NCI-H1694 (cell line): ENCODE measurements at regions not wholly inside any gene's neighbourhood (a gene's known extent, or its start where the extent isn't known, plus 50 kb on each side); places are given as distances from the start of the nearest gene placed in this dataset.
"Not testable (repeated sequence)": the region's sequence is repeated elsewhere in the genome, so short reads cannot be mapped to it uniquely, and the experiment has no call there.

Experiments
- DNase-seq: peaks from one replicate; lab custom pipeline; 2025; lab: John Stamatoyannopoulos, UW

GRCh38 chr3:5994651-5995050 is 807.1 kb downstream of the EDEM1 start:
- no peak for DNase-seq

- no peak for DNase-seq
These were observed 830.9 kb downstream of the EDEM1 start for GRCh38 chr3:6018456-6018855.

- no peak for DNase-seq
These were observed 835.1 kb downstream of the EDEM1 start for GRCh38 chr3:6022621-6023020.

DNA sequence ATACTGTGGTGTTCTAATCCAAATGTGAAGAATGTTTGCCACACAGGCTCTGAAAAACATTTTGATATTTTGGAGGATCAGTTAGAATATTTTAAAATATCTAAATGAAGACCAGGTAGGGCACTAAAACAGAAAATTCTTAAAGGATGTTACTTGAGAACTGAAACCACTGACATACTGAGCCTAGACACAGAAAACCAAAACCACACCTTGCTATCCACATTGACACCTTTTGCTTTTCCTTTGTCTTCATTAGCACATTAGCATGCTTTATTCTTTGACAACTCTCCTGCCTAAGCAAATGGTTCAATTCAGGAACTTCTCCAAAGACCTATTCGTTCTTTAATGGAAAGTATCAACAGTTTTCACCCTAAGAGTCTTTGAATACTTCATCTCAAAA is 835.9 kb upstream of the GRM7 start:
- DNase-seq: no peak

DNA sequence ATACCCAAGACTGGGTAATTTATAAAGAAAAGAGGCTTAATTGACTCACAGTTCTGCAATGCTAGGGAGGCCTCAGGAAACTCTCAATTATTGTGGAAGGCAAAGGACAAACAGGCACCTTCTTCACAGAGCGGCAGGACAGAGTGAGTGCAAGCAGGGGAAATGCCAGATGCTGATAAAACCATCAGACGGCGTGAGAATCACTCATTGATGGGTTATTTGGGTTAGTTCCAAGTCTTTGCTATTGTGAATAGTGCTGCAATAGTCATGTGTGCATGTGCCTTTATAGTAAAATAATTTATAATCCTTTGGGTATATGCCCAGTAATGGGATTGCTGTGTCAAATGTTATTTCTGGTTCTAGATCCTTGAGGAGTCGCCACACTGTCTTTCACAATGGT is 830.3 kb upstream of the GRM7 start:
- peak; percentile 2 for DNase-seq

- DNase-seq: no peak
These were observed 825.3 kb upstream of the GRM7 start for GRCh38 chr3:6035626-6036025.

DNA sequence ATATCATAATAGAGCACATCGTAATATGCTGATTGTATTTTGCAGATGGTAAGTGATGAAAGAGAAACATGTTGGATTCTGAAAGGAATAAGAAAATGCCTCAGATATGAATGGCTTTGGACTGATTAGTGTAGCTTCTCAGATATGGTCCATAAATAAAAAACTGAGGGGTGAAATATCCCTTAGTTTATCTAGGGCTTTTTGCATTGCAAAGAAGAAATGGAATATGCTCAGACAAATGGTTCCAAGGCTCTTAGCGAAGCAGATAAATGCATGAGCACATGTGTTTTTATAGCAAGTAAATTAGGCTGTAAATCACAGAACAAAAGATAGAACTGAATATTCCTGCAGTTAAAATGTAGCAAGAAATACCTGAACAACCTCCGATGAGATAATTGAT is 820.9 kb upstream of the GRM7 start:
- DNase-seq: no peak

GRCh38 chr3:6041894-6042293 is 819.0 kb upstream of the GRM7 start:
- DNase-seq: no peak

- no peak for DNase-seq
These were observed 813.9 kb upstream of the GRM7 start for GRCh38 chr3:6047016-6047415.

DNA sequence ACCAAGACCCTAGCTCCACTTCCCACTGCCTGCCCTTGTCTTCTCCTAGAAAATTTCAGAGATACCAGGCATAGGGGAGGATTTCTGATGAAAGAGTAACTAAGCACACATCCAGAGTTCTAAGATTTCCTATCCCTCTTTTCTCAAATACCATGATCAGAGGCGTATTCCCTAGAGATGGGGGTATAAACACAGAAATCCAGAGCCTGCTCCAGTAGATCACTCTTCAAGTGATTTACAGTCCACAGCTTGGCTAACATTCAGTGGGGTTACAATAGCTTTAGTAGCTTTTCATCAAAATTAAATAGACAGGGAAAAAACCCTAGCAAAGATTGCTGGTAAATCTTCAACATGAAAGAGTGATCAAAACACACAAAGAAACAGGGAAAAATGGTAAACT is 800.7 kb upstream of the GRM7 start:
- no peak for DNase-seq

DNA sequence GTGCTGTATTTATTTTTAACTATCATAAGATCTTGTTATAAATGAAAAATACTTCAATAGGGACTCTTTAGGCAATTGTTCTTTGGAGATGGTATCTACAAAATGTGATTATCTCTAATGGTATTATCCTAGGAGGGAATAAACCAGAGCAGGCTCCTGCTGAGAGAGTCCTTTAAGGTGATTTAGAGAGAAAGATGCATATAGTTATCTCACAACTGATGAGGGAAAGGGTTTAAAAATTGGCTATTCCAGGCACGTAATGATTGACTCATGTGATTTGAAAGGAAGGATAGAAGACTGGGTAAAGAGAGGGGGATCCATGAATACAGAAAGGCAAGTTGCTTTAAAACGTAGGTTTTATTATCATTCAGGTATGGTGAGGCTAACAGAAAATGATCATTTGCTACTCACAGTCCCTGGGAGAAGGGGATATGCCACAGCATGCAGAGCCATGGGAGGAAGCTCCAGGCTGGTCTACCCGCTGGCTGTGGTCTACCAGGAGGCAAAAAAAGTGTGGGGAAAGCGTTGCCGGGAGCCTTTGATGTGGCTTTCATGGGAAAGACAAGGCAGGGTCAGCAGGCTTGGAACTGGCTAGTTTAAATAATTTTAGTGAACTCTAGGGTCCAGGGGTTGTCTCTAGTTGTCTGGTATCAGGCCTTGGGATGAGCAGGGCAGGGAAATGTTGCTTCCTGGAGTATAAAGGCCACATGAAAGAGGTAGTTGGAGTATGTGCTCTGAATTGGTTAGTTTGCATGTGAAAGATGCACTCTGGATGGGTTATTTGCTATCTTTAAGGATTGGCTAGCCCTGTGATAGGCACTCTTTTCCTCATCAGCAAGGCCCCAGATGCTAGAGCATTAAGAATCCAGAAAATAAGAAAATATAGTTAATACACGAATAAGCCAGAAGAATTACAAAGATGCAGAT is 798.4 kb upstream of the GRM7 start:
- no peak for DNase-seq

GRCh38 chr3:6066397-6066796 is 794.5 kb upstream of the GRM7 start:
- DNase-seq: no peak

DNA sequence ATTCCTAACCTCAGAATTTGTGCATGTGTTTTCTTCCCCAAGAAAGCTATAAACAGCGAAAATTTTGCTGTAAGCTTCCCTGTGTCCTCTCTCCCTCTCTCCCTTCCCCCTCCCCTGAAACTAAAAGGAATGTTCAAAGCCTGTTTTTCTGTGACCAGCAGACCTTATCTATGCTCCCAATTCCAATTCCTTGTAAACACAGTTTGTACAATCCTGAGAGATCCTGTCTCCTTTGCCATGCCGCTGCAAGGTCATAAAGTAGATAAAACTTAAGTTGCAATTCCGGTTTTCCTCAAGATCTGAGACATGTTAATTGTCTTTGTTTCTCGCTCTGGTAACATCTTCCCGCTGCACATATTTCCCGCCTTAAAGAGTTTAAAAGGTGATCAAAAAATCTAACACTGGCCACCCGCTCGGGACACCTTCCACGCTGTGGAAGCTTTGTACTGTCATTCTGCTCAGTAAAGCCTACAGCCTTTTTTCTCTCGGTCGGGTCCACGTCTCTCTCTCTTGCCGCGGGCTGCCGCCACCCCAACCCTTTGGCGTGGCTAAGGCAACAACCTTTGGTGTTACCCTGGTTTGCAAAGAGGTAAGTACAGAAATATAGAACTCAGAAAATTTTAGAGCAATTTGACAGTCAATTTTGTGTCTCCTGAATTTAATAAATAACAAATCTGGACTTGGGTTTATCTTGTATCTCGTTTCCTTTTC is 793.9 kb upstream of the GRM7 start:
- DNase-seq: not testable (repeated sequence)

DNA sequence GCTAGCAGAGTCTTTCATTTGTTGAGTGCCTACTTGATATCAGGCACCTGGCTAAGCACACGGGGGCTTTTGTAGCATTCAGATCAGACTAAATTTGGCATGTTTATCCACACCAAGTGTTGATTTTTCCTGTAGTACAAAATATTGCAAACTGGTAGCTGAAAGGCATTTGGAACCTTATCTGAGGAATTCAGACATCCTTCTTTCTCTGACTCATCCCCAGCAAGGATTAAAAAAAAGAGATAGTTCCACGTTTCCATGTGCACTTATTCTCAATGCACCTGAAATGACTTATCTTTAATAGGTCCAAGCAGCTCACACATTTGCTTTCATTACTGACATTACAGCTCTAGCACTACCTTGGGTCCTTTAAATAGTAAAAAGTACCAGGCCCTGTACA is 786.0 kb upstream of the GRM7 start:
- DNase-seq: no peak

DNA sequence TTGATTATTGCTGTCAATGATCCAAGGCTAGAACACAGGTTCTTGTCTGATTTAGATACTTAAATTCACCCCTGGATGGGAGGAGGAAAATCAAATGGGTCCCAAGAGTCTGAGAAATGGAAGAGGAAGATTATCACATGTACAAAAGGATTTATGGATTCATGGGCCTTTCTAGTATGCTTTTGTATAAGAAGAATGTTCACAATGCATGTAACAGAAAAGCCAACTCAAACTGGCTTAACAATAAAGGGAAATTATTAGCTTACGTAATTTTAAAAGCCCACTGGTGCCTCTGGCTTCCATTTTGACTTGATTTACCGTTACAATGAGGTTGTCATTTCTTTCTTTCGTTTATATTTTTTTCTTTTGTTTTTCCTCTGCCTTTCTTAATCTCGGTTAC is 782.5 kb upstream of the GRM7 start:
- no peak for DNase-seq

- DNase-seq: no peak
These were observed 781.9 kb upstream of the GRM7 start for GRCh38 chr3:6079011-6079410.

DNA sequence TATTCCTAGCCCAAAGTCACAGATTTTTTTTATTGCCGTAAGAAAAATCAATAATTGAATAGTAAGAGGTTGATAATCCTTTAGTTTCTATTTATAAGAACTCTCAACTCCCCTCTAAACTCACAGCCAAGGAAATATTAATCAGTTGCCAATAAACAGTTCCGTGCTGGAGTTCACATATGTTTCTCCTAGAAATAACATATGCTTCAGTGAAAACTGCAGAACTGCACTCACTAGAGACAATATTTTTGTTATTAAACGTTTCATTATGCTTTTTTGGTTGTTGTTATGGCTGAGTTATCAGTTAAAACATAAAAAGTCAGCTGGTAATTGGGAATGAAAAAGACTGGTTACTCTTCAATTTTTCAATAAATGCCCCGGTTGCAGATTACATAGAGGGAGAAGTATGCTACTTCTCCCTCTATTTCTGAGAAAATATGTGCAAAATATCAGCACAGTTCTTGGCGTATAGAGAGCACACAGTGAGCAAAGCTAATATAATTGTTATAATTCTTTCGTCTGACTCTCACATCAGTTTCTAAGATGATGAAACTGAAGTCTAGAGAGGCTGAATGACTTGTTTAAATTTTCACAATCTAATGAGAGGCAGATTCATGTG is 781.2 kb upstream of the GRM7 start:
- no peak for DNase-seq

- no peak for DNase-seq
These were observed 772.5 kb upstream of the GRM7 start for GRCh38 chr3:6088433-6088832.

DNA sequence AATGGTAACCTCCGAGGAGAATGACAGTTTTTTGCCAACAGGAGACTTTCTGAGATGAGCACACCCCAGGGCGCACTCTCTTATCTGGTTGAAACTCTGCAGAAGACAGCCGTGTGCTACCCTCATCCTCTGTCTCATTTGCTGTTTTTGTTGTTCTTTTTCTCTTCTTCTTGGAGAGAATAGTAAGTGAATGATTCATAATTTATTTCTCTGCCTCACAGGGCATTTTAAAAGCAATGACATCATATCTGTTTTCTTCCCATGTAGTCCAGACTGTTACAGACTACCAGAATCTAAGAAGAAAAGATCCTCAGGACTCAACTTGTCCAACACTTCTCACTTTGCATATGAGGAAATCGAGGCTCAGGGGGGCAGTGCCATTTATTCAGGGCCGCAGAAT is 771.1 kb upstream of the GRM7 start:
- DNase-seq: no peak

GRCh38 chr3:6091262-6091661 is 769.7 kb upstream of the GRM7 start:
- DNase-seq: no peak

DNA sequence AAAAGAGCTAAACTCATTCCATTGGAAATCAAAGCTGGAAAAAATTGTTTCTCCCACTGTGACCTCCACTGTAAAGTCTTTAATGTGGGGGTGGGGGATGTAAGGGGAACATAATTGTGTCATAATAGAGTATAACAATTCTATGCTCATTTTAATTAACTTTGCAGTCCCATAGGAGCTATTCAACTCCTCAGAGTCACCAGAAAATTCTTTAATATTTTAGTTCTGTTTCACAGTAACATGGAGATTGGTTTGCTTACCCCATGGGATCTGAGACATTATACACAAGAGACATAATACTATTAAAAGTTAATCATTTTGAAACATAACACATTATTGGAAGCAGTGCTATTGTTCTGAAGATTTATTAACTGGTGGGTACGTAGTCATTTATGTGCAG is 765.9 kb upstream of the GRM7 start:
- no peak for DNase-seq

DNA sequence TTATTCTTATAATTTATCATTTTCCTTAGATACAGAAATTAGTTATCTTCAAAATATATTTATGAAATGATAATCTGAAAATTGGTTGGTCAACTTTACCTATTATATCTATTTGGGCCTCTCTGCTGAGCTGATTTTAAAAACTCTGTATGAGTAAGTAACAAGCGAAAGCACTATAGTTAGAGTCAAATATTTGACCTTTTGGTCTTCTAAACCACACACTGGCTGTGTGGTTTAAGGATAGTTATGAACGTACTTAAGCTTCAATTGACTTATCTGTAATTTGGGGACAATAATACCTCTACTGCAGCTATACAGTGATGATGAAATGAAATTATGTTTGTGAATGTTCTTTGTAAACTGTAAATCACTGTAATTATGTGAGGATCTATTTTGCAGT is 763.9 kb upstream of the GRM7 start:
- DNase-seq: no peak

DNA sequence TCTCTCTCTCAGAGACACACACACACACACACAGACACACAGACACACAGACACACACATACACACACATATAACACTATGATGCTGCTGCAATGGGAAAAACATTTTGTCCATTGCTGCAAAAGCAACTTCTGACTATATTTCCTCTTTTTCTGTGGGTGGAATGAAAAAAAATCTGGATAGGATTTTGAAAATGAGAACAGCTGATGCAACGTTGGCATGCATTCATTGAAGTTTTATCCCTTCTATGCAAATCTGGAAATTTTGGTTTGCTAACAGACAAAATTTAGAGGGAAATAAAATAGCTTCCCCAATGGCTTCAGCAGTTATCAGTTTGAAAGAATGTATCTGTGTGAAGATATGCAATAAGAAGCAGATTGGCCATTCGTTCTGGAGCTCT is 763.4 kb upstream of the GRM7 start:
- DNase-seq: no peak
